Keratinocyte (primary cell): ENCODE measurements at regions not wholly inside any gene's neighbourhood (a gene's known extent, or its start where the extent isn't known, plus 50 kb on each side); places are given as distances from the start of the nearest gene placed in this dataset.

ENCODE experiments used
- DNase-seq: peaks from one replicate; pipeline ENCODE4 v3.0.0-alpha.2; 2011; ENCODE audit warnings: low read depth, missing footprints, low spot score
- FAIRE-seq: peaks from 2 replicates; lab custom pipeline; 2011; peaks lifted over from hg19 to GRCh38; lab: Jason Lieb, UNC
- H2AFZ ChIP-seq: 2 replicates; pipeline ENCODE4 v1.6.0; 2012; ENCODE audit warnings: low read length, control low read depth, inconsistent platforms; ENCODE audit not compliant: control insufficient read depth
- H3K27ac ChIP-seq: 2 replicates; pipeline ENCODE4 v1.5.1; 2011; ENCODE audit warnings: low read length; ENCODE audit not compliant: control insufficient read depth, insufficient read depth
- H3K27me3 ChIP-seq: 3 replicates; pipeline ENCODE4 v1.6.0; 2011; ENCODE audit warnings: low read length; ENCODE audit not compliant: control insufficient read depth, insufficient read depth; ENCODE audit errors: extremely low read depth
- H3K36me3 ChIP-seq, 2 experiments: 2 replicates in 1 of 2; 3 replicates in 1 of 2; pipeline ENCODE4 v1.5.1; 2011; ENCODE audit warnings: low read length in 2 of 2, mild to moderate bottlenecking in 1 of 2; ENCODE audit not compliant: control insufficient read depth in 2 of 2, insufficient read depth in 2 of 2; ENCODE audit errors: extremely low read depth in 1 of 2
- H3K4me1 ChIP-seq: 3 replicates; pipeline ENCODE4 v1.5.1; 2011; ENCODE audit warnings: low read length; ENCODE audit not compliant: control insufficient read depth, insufficient read depth; ENCODE audit errors: extremely low read depth
- H3K4me2 ChIP-seq: 3 replicates; pipeline ENCODE4 v1.6.0; 2011; ENCODE audit warnings: low read depth, low read length; ENCODE audit not compliant: control insufficient read depth, insufficient read depth; ENCODE audit errors: extremely low read depth
- H3K4me3 ChIP-seq, 3 experiments: fragments of 200-600 bp in 1 of 3; sonication (generic) in 1 of 3; 2 replicates in 2 of 3; 3 replicates in 1 of 3; pipeline ENCODE4 v1.5.1; 2011 to 2016; ENCODE audit warnings: low read length in 3 of 3, mild to moderate bottlenecking in 3 of 3, control low read depth in 2 of 3, inconsistent platforms in 1 of 3, low read depth in 1 of 3, mixed read lengths in 1 of 3, mixed run types in 1 of 3, moderate library complexity in 1 of 3; ENCODE audit not compliant: control insufficient read depth in 2 of 3, insufficient read depth in 2 of 3; ENCODE audit errors: extremely low read depth in 1 of 3
- H3K79me2 ChIP-seq: 2 replicates; pipeline ENCODE4 v1.6.0; 2012; ENCODE audit warnings: low read length; ENCODE audit not compliant: control insufficient read depth, insufficient read depth
- H3K9ac ChIP-seq: 3 replicates; pipeline ENCODE4 v1.6.0; 2011; ENCODE audit warnings: low read length; ENCODE audit not compliant: control insufficient read depth, insufficient read depth; ENCODE audit errors: extremely low read depth
- H3K9me1 ChIP-seq: 3 replicates; pipeline ENCODE4 v1.6.0; 2011; ENCODE audit warnings: low read length; ENCODE audit not compliant: control insufficient read depth, insufficient read depth; ENCODE audit errors: extremely low read depth
- H3K9me3 ChIP-seq: 2 replicates; pipeline ENCODE4 v1.5.1; 2012; ENCODE audit warnings: low read depth, low read length; ENCODE audit not compliant: control insufficient read depth
- H4K20me1 ChIP-seq: 3 replicates; pipeline ENCODE4 v1.6.0; 2011; ENCODE audit warnings: low read length; ENCODE audit not compliant: control insufficient read depth, insufficient read depth; ENCODE audit errors: extremely low read depth
- CTCF ChIP-seq, 3 experiments: IDR thresholded peaks in 1 of 3; conservative IDR thresholded peaks in 1 of 3; optimal IDR thresholded peaks in 1 of 3; 2 replicates in 2 of 3; 3 replicates in 1 of 3; pipeline versions ENCODE3 to v1.5.1; 2011; ENCODE audit warnings: low read length in 3 of 3, mild to moderate bottlenecking in 3 of 3, moderate library complexity in 2 of 3, control low read depth in 1 of 3, inconsistent platforms in 1 of 3; ENCODE audit not compliant: insufficient read depth in 2 of 3; ENCODE audit errors: extremely low read depth in 1 of 3
- EZH2 ChIP-seq: IDR thresholded peaks from one replicate; pipeline ENCODE4 v1.6.1; 2012; ENCODE audit warnings: inconsistent platforms, mild to moderate bottlenecking, low read length, moderate library complexity
- dilution Hi-C: fragments of 300-500 bp; cut with MboI; formaldehyde crosslinking; loops from one replicate; pipeline ENCODE4 v1.7.0; 2020; ENCODE audit warnings: low sequenced_read_pairs; ENCODE audit not compliant: extremely low pct_ligation_motif_present

- dilution Hi-C loops = no loop called here
- TF ChIP-seq EZH2 (no peak), CTCF (optimal IDR thresholded peaks at IDR 0.05 in 1 of 3, IDR thresholded peaks at IDR 0.05 in 1 of 3, conservative IDR thresholded peaks at IDR 0.05 in 1 of 3; ENCODE audit: extremely low read depth in 1 of 3, insufficient read depth in 2 of 3, low read length in 3 of 3) (no peak)
- no peak overlapping the region for H2AFZ ChIP-seq
- H3K79me2 ChIP-seq = no peaks in the 10 kb centered on the region
- H3K4me2 ChIP-seq = no peak overlapping the region
- H3K36me3 ChIP-seq = no peaks in the 10 kb centered on the region
- no peak for DNase-seq
- no peak for FAIRE-seq
- H3K4me1 ChIP-seq = no peaks in the 10 kb centered on the region
- H3K27ac ChIP-seq = no peak overlapping the region
- H3K27me3 ChIP-seq = no peaks in the 10 kb centered on the region
- peaks cover 3% of the 10 kb centered on the region for H3K9me3 ChIP-seq
- H3K9me1 ChIP-seq = no peaks in the 10 kb centered on the region
- H3K4me3 ChIP-seq = no peak overlapping the region
- no peaks in the 10 kb centered on the region for H4K20me1 ChIP-seq
- H3K9ac ChIP-seq = no peak overlapping the region
These were observed 66.4 kb upstream of the ATP6AP2 start for GRCh38 chrX:40514376-40514775.

- no peaks in the 10 kb centered on the region for H3K27me3 ChIP-seq
- no peaks in the 10 kb centered on the region for H3K4me1 ChIP-seq
- no peak for FAIRE-seq
- no peak overlapping the region for H3K4me3 ChIP-seq
- H3K9me3 ChIP-seq = peaks cover 3% of the 10 kb centered on the region
- no peak for TF ChIP-seq CTCF (optimal IDR thresholded peaks at IDR 0.05 in 1 of 3, IDR thresholded peaks at IDR 0.05 in 1 of 3, conservative IDR thresholded peaks at IDR 0.05 in 1 of 3; ENCODE audit: extremely low read depth in 1 of 3, insufficient read depth in 2 of 3, low read length in 3 of 3)
- TF ChIP-seq EZH2 = no peak
- dilution Hi-C loops = no loop called here
- no peak overlapping the region for H3K4me2 ChIP-seq
- no peak overlapping the region for H3K9ac ChIP-seq
- no peaks in the 10 kb centered on the region for H3K79me2 ChIP-seq
- no peaks in the 10 kb centered on the region for H3K9me1 ChIP-seq
- H3K36me3 ChIP-seq = no peaks in the 10 kb centered on the region
- H4K20me1 ChIP-seq = no peaks in the 10 kb centered on the region
- H3K27ac ChIP-seq = no peak overlapping the region
- no peak overlapping the region for H2AFZ ChIP-seq
- DNase-seq = no peak
These were observed 66.9 kb upstream of the ATP6AP2 start for GRCh38 chrX:40513835-40514234.
